ENCODE measurements at regions not wholly inside any gene's neighbourhood (a gene's known extent, or its start where the extent isn't known, plus 50 kb on each side); places are given as distances from the start of the nearest gene placed in this dataset.

DNA sequence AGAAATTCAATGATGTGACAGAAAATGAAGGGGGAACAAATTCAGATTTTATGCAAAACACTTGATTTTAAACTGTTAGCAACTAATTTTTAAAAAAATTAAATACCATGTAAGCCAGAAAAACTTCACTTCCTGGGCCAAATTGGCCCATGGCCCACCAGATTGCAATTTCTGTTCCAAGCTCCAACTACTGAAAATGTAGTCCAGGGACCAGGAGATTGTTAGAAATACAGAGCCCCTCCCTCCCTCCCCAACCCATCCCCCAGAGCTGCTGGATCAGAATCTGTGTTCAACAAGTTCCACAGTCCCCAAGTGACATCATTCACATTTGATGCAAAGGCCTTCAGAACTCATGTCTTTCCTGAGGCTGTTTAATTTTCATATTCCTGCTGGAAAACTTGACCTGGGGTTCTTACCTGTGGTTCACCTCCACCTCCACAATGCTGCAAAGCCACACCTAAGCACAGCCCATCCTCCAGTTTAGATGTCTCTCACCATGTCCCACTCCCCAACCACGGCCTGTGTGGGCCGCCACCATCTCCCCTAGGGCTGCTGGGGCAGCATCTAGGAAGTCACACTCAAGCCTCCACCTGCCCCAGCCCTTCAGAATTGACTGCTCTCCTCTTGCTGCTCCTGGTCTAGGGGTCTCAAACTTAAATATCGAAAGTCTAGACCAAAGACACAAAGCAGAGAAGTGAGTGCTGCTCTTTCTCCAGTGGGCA, 482.0 kb downstream of the UQCRFS1 start:
- H3K4me1 Mint-ChIP-seq: peaks cover 12% of the 10 kb centered on the region
- no peak overlapping the region for H3K4me3 Mint-ChIP-seq
- peaks cover 6% of the 10 kb centered on the region; the same call in 1 of the 2 replicates for H3K9me3 Mint-ChIP-seq
- DNase-seq (ENCODE audit: low spot score): no peak
- POLR2A ChIA-PET: no interaction called here
- TF ChIP-seq NFE2L1 (CRISPR knock-in tag; IDR thresholded peaks at IDR 0.05) (no peak), JUN (CRISPR knock-in tag; IDR thresholded peaks at IDR 0.05) (no peak)
- peaks cover 30% of the 10 kb centered on the region for H3K27me3 Mint-ChIP-seq (ENCODE audit: low read depth)
- no peak overlapping the region for H3K27ac Mint-ChIP-seq
- CTCF ChIA-PET: interaction anchor here (0.6 kb wide), 1 partner anchor 654 kb away, joined by 4 read pairs; no protein-coding TSS in a partner anchor
- no peaks in the 10 kb centered on the region for H3K36me3 Mint-ChIP-seq
- no peak for ATAC-seq

DNA sequence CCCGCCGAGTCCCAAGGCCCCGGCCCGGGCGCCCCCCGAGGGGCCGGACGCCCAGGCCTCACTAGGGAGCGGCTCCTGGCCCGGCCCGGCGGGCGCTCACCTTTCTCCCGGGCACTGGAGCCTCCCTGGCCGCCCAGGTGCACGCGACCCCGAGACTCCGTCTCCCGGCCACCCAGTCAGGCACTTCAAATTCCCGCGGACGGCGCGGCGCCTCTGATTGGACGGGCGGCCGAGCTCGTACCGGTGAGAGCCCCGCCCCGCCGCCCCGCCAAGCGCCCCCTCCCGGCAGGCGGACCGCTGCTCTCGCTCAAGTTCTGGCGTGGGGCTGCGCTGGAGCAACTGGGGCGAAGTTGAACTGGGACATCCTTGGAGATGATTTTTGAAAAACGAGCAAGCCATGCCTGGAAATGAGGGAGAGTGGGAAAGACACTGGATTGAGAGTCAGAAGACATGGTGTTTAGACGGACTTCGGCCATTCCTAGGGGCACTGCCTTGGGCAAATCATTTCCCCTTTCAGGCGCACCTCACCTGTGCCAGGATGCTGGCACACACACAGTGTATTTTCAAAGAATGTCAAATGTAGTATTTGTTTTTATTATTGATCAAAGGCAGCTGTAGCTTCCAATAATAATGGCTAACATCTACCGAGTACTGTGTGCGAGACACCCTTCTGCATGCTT, 485.3 kb downstream of the UQCRFS1 start:
- Mint-ChIP-seq H3K4me1 (peaks cover 12% of the 10 kb centered on the region), H3K4me3 (peak overlapping the region; percentile 79), H3K27me3 (ENCODE audit: low read depth) (peaks cover 30% of the 10 kb centered on the region), H3K9me3 (no peaks in the 10 kb centered on the region), H3K36me3 (peaks cover 17% of the 10 kb centered on the region; the same call in 1 of the 2 replicates), H3K27ac (no peak overlapping the region)
- POLR2A ChIA-PET: no interaction called here
- peak; percentile 89 for DNase-seq (ENCODE audit: low spot score)
- peak; percentile 94 for ATAC-seq
- CTCF ChIA-PET: interaction anchor here (0.6 to 3.2 kb wide), 26 partner anchors 9 to 746 kb away, joined by 3 to 36 read pairs (median 4); no protein-coding TSS in a partner anchor
- no peak for TF ChIP-seq SOX15 (CRISPR knock-in tag; IDR thresholded peaks at IDR 0.05)
- TF ChIP-seq FOXP1 (CRISPR knock-in tag; IDR thresholded peaks at IDR 0.05; ENCODE audit: borderline replicate concordance): 0 out of 2 replicates have a peak, but pooled peaks have one; percentile 21
- TF ChIP-seq USF1 (CRISPR knock-in tag; IDR thresholded peaks at IDR 0.05): no peak
- TF ChIP-seq ARID4B (CRISPR knock-in tag; IDR thresholded peaks at IDR 0.05; ENCODE audit: borderline replicate concordance): no peak
- no peak for TF ChIP-seq TEAD4 (CRISPR knock-in tag; IDR thresholded peaks at IDR 0.05)
- TF ChIP-seq, protein P1, sequence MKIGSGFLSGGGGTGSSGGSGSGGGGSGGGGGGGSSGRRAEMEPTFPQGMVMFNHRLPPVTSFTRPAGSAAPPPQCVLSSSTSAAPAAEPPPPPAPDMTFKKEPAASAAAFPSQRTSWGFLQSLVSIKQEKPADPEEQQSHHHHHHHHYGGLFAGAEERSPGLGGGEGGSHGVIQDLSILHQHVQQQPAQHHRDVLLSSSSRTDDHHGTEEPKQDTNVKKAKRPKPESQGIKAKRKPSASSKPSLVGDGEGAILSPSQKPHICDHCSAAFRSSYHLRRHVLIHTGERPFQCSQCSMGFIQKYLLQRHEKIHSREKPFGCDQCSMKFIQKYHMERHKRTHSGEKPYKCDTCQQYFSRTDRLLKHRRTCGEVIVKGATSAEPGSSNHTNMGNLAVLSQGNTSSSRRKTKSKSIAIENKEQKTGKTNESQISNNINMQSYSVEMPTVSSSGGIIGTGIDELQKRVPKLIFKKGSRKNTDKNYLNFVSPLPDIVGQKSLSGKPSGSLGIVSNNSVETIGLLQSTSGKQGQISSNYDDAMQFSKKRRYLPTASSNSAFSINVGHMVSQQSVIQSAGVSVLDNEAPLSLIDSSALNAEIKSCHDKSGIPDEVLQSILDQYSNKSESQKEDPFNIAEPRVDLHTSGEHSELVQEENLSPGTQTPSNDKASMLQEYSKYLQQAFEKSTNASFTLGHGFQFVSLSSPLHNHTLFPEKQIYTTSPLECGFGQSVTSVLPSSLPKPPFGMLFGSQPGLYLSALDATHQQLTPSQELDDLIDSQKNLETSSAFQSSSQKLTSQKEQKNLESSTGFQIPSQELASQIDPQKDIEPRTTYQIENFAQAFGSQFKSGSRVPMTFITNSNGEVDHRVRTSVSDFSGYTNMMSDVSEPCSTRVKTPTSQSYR (CRISPR knock-in tag; IDR thresholded peaks at IDR 0.05): no peak
- TF ChIP-seq HMGA2 (CRISPR knock-in tag; IDR thresholded peaks at IDR 0.05): no peak
- TF ChIP-seq ZNF263 (CRISPR knock-in tag; IDR thresholded peaks at IDR 0.05; ENCODE audit: low read depth): no peak
- TF ChIP-seq TP53 (CRISPR knock-in tag; IDR thresholded peaks at IDR 0.05): no peak
- TF ChIP-seq, protein P2, sequence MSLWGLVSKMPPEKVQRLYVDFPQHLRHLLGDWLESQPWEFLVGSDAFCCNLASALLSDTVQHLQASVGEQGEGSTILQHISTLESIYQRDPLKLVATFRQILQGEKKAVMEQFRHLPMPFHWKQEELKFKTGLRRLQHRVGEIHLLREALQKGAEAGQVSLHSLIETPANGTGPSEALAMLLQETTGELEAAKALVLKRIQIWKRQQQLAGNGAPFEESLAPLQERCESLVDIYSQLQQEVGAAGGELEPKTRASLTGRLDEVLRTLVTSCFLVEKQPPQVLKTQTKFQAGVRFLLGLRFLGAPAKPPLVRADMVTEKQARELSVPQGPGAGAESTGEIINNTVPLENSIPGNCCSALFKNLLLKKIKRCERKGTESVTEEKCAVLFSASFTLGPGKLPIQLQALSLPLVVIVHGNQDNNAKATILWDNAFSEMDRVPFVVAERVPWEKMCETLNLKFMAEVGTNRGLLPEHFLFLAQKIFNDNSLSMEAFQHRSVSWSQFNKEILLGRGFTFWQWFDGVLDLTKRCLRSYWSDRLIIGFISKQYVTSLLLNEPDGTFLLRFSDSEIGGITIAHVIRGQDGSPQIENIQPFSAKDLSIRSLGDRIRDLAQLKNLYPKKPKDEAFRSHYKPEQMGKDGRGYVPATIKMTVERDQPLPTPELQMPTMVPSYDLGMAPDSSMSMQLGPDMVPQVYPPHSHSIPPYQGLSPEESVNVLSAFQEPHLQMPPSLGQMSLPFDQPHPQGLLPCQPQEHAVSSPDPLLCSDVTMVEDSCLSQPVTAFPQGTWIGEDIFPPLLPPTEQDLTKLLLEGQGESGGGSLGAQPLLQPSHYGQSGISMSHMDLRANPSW (CRISPR knock-in tag; conservative IDR thresholded peaks at IDR 0.05; ENCODE audit: low read depth): no peak
- peak; percentile 59 for TF ChIP-seq NFYB (CRISPR knock-in tag; conservative IDR thresholded peaks at IDR 0.05; ENCODE audit: low read depth)
- TF ChIP-seq ZNF671 (CRISPR knock-in tag; IDR thresholded peaks at IDR 0.05): no peak
- peak; percentile 70 for TF ChIP-seq SP1 (CRISPR knock-in tag; conservative IDR thresholded peaks at IDR 0.05)
- TF ChIP-seq, protein P3, sequence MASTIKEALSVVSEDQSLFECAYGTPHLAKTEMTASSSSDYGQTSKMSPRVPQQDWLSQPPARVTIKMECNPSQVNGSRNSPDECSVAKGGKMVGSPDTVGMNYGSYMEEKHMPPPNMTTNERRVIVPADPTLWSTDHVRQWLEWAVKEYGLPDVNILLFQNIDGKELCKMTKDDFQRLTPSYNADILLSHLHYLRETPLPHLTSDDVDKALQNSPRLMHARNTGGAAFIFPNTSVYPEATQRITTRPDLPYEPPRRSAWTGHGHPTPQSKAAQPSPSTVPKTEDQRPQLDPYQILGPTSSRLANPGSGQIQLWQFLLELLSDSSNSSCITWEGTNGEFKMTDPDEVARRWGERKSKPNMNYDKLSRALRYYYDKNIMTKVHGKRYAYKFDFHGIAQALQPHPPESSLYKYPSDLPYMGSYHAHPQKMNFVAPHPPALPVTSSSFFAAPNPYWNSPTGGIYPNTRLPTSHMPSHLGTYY (CRISPR knock-in tag; IDR thresholded peaks at IDR 0.05): no peak
- TF ChIP-seq, protein P4, sequence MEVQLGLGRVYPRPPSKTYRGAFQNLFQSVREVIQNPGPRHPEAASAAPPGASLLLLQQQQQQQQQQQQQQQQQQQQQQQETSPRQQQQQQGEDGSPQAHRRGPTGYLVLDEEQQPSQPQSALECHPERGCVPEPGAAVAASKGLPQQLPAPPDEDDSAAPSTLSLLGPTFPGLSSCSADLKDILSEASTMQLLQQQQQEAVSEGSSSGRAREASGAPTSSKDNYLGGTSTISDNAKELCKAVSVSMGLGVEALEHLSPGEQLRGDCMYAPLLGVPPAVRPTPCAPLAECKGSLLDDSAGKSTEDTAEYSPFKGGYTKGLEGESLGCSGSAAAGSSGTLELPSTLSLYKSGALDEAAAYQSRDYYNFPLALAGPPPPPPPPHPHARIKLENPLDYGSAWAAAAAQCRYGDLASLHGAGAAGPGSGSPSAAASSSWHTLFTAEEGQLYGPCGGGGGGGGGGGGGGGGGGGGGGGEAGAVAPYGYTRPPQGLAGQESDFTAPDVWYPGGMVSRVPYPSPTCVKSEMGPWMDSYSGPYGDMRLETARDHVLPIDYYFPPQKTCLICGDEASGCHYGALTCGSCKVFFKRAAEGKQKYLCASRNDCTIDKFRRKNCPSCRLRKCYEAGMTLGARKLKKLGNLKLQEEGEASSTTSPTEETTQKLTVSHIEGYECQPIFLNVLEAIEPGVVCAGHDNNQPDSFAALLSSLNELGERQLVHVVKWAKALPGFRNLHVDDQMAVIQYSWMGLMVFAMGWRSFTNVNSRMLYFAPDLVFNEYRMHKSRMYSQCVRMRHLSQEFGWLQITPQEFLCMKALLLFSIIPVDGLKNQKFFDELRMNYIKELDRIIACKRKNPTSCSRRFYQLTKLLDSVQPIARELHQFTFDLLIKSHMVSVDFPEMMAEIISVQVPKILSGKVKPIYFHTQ (CRISPR knock-in tag; IDR thresholded peaks at IDR 0.05): no peak

Measured in WTC11 (cell line).